GM12878 (cell line): ENCODE measurements at regions not wholly inside any gene's neighbourhood (a gene's known extent, or its start where the extent isn't known, plus 50 kb on each side); places are given as distances from the start of the nearest gene placed in this dataset.

Experiments used
- ATAC-seq: fragments of 200-7000 bp; cut with Tn5 transposase; 3 replicates; pipeline ENCODE4 v1.9.1; 2020; ENCODE audit warnings: mild to moderate bottlenecking, moderate library complexity
- BruUV-seq: library from RNA; stranded (reverse); fragments of 400-500 nt; replicated peaks from 2 replicates; lab custom pipeline; 2021; lab: Mats Ljungman, UMichigan
- CTCF ChIA-PET: fragments of 300-600 bp; sonication (Branson Sonifier 250); formaldehyde crosslinking; extraction: SDS; loops from one replicate; lab custom pipeline; 2021; ENCODE audit warnings: inconsistent platforms; lab: Yijun Ruan, JAX
- POLR2A ChIA-PET: fragments of 350-600 bp; formaldehyde crosslinking; extraction: SDS; loops from one replicate; lab custom pipeline; 2021; ENCODE audit warnings: inconsistent platforms; lab: Charles Lee
- RAD21 ChIA-PET: fragments of 300-600 bp; sonication (Branson Sonifier 250); formaldehyde crosslinking; loops from one replicate; lab custom pipeline; 2023; ENCODE audit warnings: antibody characterized with exemption; ENCODE audit not compliant: unreplicated experiment; lab: Charles Lee
- SMC1A ChIA-PET: fragments of 300-600 bp; sonication (Branson Sonifier 250); formaldehyde crosslinking; loops from one replicate; lab custom pipeline; 2023; ENCODE audit not compliant: unreplicated experiment, uncharacterized antibody; lab: Charles Lee
- DNase-seq: peaks from one replicate; pipeline ENCODE4 v3.0.0-alpha.2; 2011; ENCODE audit warnings: low read depth, low spot score
- FAIRE-seq: peaks from 3 replicates; lab custom pipeline; 2011; peaks lifted over from hg19 to GRCh38; lab: Jason Lieb, UNC
- H2AFZ ChIP-seq: 2 replicates; pipeline ENCODE4 v1.6.0; 2011; ENCODE audit warnings: low read depth, low read length, control low read depth; ENCODE audit not compliant: control insufficient read depth
- H3K27ac ChIP-seq: 2 replicates; pipeline ENCODE4 v1.5.1; 2011; ENCODE audit warnings: control low read depth; ENCODE audit not compliant: control insufficient read depth, insufficient read depth
- H3K27me3 ChIP-seq, 2 experiments: replicated peaks in 1 of 2; 2 replicates each; pipeline versions ENCODE4 v1.6.0 to v1.6.1; 2011; ENCODE audit warnings: low read length in 1 of 2; ENCODE audit not compliant: control insufficient read depth in 2 of 2, insufficient read depth in 2 of 2
- H3K36me3 ChIP-seq, 2 experiments: 2 replicates each; pipeline ENCODE4 v1.5.1; 2011; ENCODE audit warnings: low read length in 1 of 2; ENCODE audit not compliant: control insufficient read depth in 2 of 2, insufficient read depth in 2 of 2
- H3K4me1 ChIP-seq: 2 replicates; pipeline ENCODE4 v1.6.1; 2011; ENCODE audit warnings: mild to moderate bottlenecking, low read length, moderate library complexity, mixed read lengths; ENCODE audit not compliant: control insufficient read depth, insufficient read depth
- H3K4me2 ChIP-seq: 2 replicates; pipeline ENCODE4 v1.6.0; 2011; ENCODE audit warnings: control low read depth; ENCODE audit not compliant: control insufficient read depth, insufficient read depth
- H3K4me3 ChIP-seq: fragments of 200-600 bp; sonication (generic); 2 replicates; pipeline ENCODE4 v1.5.1; 2016
- H3K79me2 ChIP-seq: 2 replicates; pipeline ENCODE4 v1.6.0; 2011; ENCODE audit warnings: low read length; ENCODE audit not compliant: control insufficient read depth, insufficient read depth
- H3K9ac ChIP-seq: 2 replicates; pipeline ENCODE4 v1.8.0; 2011; ENCODE audit warnings: low read length, control low read depth, mixed read lengths; ENCODE audit not compliant: control insufficient read depth, insufficient read depth
- H3K9me3 ChIP-seq: replicated peaks from 3 replicates; pipeline ENCODE4 v1.5.1; 2011; ENCODE audit warnings: mild to moderate bottlenecking, low read length; ENCODE audit not compliant: control insufficient read depth, insufficient read depth
- H4K20me1 ChIP-seq: 2 replicates; pipeline ENCODE4 v1.6.0; 2011; ENCODE audit not compliant: control insufficient read depth, insufficient read depth
- CBX3 ChIP-seq: fragments of 200-600 bp; sonication (generic); IDR thresholded peaks from 2 replicates; pipeline ENCODE4 v1.6.1; 2016; ENCODE audit warnings: low read depth, borderline replicate concordance
- CEBPB ChIP-seq, 2 experiments: fragments of 150-350 bp in 1 of 2; IDR thresholded peaks; 2 replicates each; pipeline ENCODE4 v1.6.1; 2012 to 2014; ENCODE audit warnings: low read depth in 2 of 2, low read length in 2 of 2, borderline replicate concordance in 1 of 2, inconsistent platforms in 1 of 2
- CHD2 ChIP-seq: IDR thresholded peaks from 2 replicates; pipeline ENCODE4 v1.6.1; 2011; ENCODE audit warnings: low read depth, low read length, improper control_type of control experiment, borderline replicate concordance
- E2F4 ChIP-seq: IDR thresholded peaks from 2 replicates; pipeline ENCODE4 v1.6.1; 2012; ENCODE audit warnings: low read depth, low read length, improper control_type of control experiment
- ETV6 ChIP-seq, 2 experiments: fragments of 450-650 bp in 1 of 2; IDR thresholded peaks in 1 of 2; conservative IDR thresholded peaks in 1 of 2; 2 replicates each; pipeline ENCODE4 v1.6.1; 2014; ENCODE audit warnings: antibody characterized with exemption in 1 of 2, borderline replicate concordance in 1 of 2, low read depth in 1 of 2, mild to moderate bottlenecking in 1 of 2, moderate library complexity in 1 of 2
- GABPA ChIP-seq: IDR thresholded peaks from 2 replicates; pipeline ENCODE4 v1.6.1; 2014; ENCODE audit warnings: antibody characterized with exemption, low read depth, mild to moderate bottlenecking, inconsistent platforms
- HDAC2 ChIP-seq: fragments of 200-600 bp; sonication (generic); IDR thresholded peaks from 2 replicates; pipeline ENCODE4 v1.6.1; 2017
- HDAC6 ChIP-seq: fragments of 200-600 bp; sonication (generic); IDR thresholded peaks from one replicate; pipeline ENCODE4 v1.8.0; 2017; ENCODE audit warnings: antibody characterized with exemption; ENCODE audit not compliant: unreplicated experiment
- IKZF2 ChIP-seq, 2 experiments: fragments of 450-650 bp; IDR thresholded peaks; 2 replicates each; pipeline ENCODE4 v1.6.1; 2017; ENCODE audit warnings: mild to moderate bottlenecking in 2 of 2, moderate library complexity in 2 of 2
- KAT2A ChIP-seq: conservative IDR thresholded peaks from 2 replicates; pipeline ENCODE4 v1.6.1; 2011; ENCODE audit warnings: low read depth, low read length; ENCODE audit not compliant: control insufficient read depth
- MYB ChIP-seq: fragments of 150-350 bp; IDR thresholded peaks from 2 replicates; pipeline ENCODE4 v1.6.1; 2014; ENCODE audit warnings: mild to moderate bottlenecking, low read depth, low read length, borderline replicate concordance
- MYC ChIP-seq: IDR thresholded peaks from 2 replicates; pipeline ENCODE4 v1.6.1; 2011; ENCODE audit warnings: mild to moderate bottlenecking, low read length, moderate library complexity, inconsistent platforms; ENCODE audit not compliant: insufficient read depth, insufficient replicate concordance, insufficient read length, severe bottlenecking
- NBN ChIP-seq: fragments of 450-650 bp; IDR thresholded peaks from 2 replicates; pipeline ENCODE4 v1.6.1; 2016
- SMC3 ChIP-seq: IDR thresholded peaks from 2 replicates; pipeline ENCODE4 v1.6.1; 2011; ENCODE audit warnings: low read length, improper control_type of control experiment, borderline replicate concordance
- SRF ChIP-seq, 2 experiments: IDR thresholded peaks; 2 replicates each; pipeline ENCODE4 v1.6.1; 2011; ENCODE audit warnings: low read depth in 2 of 2, low read length in 2 of 2, mild to moderate bottlenecking in 1 of 2, moderate library complexity in 1 of 2
- STAT1 ChIP-seq: fragments of 450-650 bp; conservative IDR thresholded peaks from 2 replicates; pipeline ENCODE4 v1.6.1; 2014; ENCODE audit warnings: antibody characterized with exemption, mild to moderate bottlenecking
- STAT3 ChIP-seq: IDR thresholded peaks from 2 replicates; pipeline ENCODE4 v1.6.1; 2011; ENCODE audit warnings: low read depth, low read length, improper control_type of control experiment
- TCF3 ChIP-seq: IDR thresholded peaks from 2 replicates; pipeline ENCODE4 v1.6.1; 2012; ENCODE audit warnings: low read depth, mild to moderate bottlenecking, low read length, borderline replicate concordance; ENCODE audit not compliant: insufficient read depth
- WGBS: methylation state at CpG from one replicate; pipeline ENCODE4 v1.1.6; 2016; ENCODE audit warnings: low lambda C conversion rate; ENCODE audit not compliant: insufficient replicate concordance, insufficient coverage; ENCODE audit errors: missing lambda C conversion rate; 5-methylcytosine and 5-hydroxymethylcytosine counted together
- in situ Hi-C: fragments of 300-500 bp; cut with MboI; formaldehyde crosslinking; loops from 9 replicates; pipeline ENCODE4 v1.14.3; 2018; ENCODE audit warnings: mixed read lengths
- intact Hi-C: fragments of 100-400 bp; cut with micrococcal nuclease; formaldehyde crosslinking; loops from one replicate; pipeline ENCODE4 v1.14.2; 2022; ENCODE audit not compliant: unreplicated experiment

GRCh38 chr20:39181490-39181889, 219.3 kb downstream of the DHX35 start:
- Histone ChIP-seq H3K79me2 (no peaks in the 10 kb centered on the region), H3K27me3 (no peaks in the 10 kb centered on the region), H3K36me3 (no peaks in the 10 kb centered on the region), H3K4me3 (no peak overlapping the region), H4K20me1 (no peaks in the 10 kb centered on the region), H3K9ac (no peak overlapping the region), H2AFZ (no peak overlapping the region), H3K4me2 (no peak overlapping the region), H3K4me1 (no peaks in the 10 kb centered on the region), H3K27ac (no peak overlapping the region), H3K9me3 (no peaks in the 10 kb centered on the region; the same call in 1 of the 3 replicates)
- no TSS peak for BruUV-seq
- no peak for FAIRE-seq
- ATAC-seq: no peak
- TF ChIP-seq TCF3 (no peak), ETV6 (conservative IDR thresholded peaks at IDR 0.05 in 1 of 2, IDR thresholded peaks at IDR 0.05 in 1 of 2; ENCODE audit: borderline replicate concordance in 1 of 2, low read depth in 1 of 2) (no peak), SRF (IDR thresholded peaks at IDR 0.05; ENCODE audit: low read depth in 2 of 2, low read length in 2 of 2) (no peak), CBX3 (no peak), HDAC2 (no peak)
- no peak for DNase-seq
- WGBS: 0% methylated on average over 2 of the region's 2 CpGs
- in situ Hi-C loops (no loop called here), intact Hi-C loops (no loop called here)
- ChIA-PET SMC1A (no interaction called here), POLR2A (no interaction called here), RAD21 (no interaction called here), CTCF (no interaction called here)

GRCh38 chr20:39176457-39176856, 214.3 kb downstream of the DHX35 start:
- H3K4me1 ChIP-seq: no peaks in the 10 kb centered on the region
- POLR2A ChIA-PET: no interaction called here
- no peaks in the 10 kb centered on the region for H3K27me3 ChIP-seq
- H4K20me1 ChIP-seq: no peaks in the 10 kb centered on the region; the same call in 1 of the 2 replicates
- SMC1A ChIA-PET: interaction anchor here (1.1 kb wide), 1 partner anchor 12 kb away, joined by 4 read pairs; no protein-coding TSS in a partner anchor
- in situ Hi-C loops (no loop called here), intact Hi-C loops (no loop called here)
- no peak overlapping the region for H3K4me2 ChIP-seq
- H3K4me3 ChIP-seq: no peak overlapping the region
- no peaks in the 10 kb centered on the region for H3K9me3 ChIP-seq
- RAD21 ChIA-PET: no interaction called here
- 21% methylated on average over 2 of the region's 2 CpGs for WGBS
- no peak overlapping the region for H3K9ac ChIP-seq
- H3K27ac ChIP-seq: no peak overlapping the region
- H3K79me2 ChIP-seq: no peaks in the 10 kb centered on the region
- BruUV-seq: no TSS peak
- FAIRE-seq (no peak), DNase-seq (no peak), ATAC-seq (no peak)
- CTCF ChIA-PET: interaction anchor here (0.9 kb wide), 1 partner anchor 10 kb away, joined by 3 read pairs; no protein-coding TSS in a partner anchor
- H2AFZ ChIP-seq: no peak overlapping the region
- H3K36me3 ChIP-seq: no peaks in the 10 kb centered on the region
- no peak for TF ChIP-seq E2F4
- TF ChIP-seq STAT3: no peak
- no peak for TF ChIP-seq CHD2
- TF ChIP-seq MYB: no peak
- no peak for TF ChIP-seq HDAC6
- no peak for TF ChIP-seq MYC
- TF ChIP-seq IKZF2 (IDR thresholded peaks at IDR 0.05): no peak
- TF ChIP-seq NBN: no peak
- TF ChIP-seq STAT1: no peak
- no peak for TF ChIP-seq GABPA
- no peak for TF ChIP-seq CEBPB (IDR thresholded peaks at IDR 0.05; ENCODE audit: borderline replicate concordance in 1 of 2, low read depth in 2 of 2, low read length in 2 of 2)
- no peak for TF ChIP-seq SMC3
- TF ChIP-seq KAT2A: no peak
